T-helper 1 cell treated with Interleukin-12 subunit alpha and Interleukin-12 subunit beta and Interleukin-4 antibody, amounts not matched to agents 30 ng/mL and 1 ng/mL, for 36 hours (primary cell): ENCODE measurements at regions not wholly inside any gene's neighbourhood (a gene's known extent, or its start where the extent isn't known, plus 50 kb on each side); places are given as distances from the start of the nearest gene placed in this dataset.
"Not testable (repeated sequence)": the region's sequence is repeated elsewhere in the genome, so short reads cannot be mapped to it uniquely, and the experiment has no call there.

ENCODE experiments used
- intact Hi-C: fragments of 100-400 bp; cut with micrococcal nuclease; formaldehyde crosslinking; loops from one replicate; pipeline ENCODE4 v1.15.1; 2024

GRCh38 chr19:28691683-28692082 lies 521.3 kb downstream of the UQCRFS1 start:
- intact Hi-C loops = no loop called here

DNA sequence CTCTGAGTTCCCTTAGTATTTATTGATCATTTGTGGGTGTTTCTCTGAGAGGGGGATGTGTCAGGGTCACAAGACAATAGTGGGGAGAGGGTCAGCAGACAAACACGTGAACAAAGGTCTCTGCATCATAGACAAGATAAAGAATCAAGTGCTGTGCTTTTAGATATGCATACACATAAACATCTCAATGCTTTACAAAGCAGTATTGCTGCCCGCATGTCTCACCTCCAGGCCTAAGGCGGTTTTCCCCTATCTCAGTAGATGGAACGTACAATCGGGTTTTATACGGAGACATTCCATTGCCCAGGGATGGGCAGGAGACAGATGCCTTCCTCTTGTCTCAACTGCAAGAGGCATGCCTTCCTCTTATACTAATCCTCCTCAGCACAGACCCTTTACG lies 523.5 kb downstream of the UQCRFS1 start:
- intact Hi-C loops = not testable (repeated sequence)

GRCh38 chr19:28687296-28687695 lies 525.7 kb downstream of the UQCRFS1 start:
- intact Hi-C loops = no loop called here

GRCh38 chr19:28686756-28687155 lies 526.2 kb downstream of the UQCRFS1 start:
- intact Hi-C loops = no loop called here

GRCh38 chr19:28685802-28686201 lies 527.1 kb downstream of the UQCRFS1 start:
- intact Hi-C loops = no loop called here

DNA sequence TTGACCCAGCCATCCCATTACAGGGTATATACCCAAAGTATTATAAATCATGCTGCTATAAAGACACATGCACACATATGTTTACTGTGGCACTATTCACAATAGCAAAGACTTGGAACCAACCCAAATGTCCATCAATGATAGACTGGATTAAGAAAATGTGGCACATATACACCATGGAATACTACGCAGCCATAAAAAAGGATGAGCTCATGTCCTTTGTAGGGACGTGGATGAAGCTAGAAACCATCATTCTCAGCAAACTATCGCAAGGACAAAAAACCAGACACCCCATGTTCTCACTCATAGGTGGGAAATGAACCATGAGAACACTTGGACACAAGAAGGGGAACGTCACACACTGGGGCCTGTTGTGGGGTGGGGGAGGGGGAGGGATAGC lies 527.9 kb downstream of the UQCRFS1 start:
- intact Hi-C loops = not testable (repeated sequence)

DNA sequence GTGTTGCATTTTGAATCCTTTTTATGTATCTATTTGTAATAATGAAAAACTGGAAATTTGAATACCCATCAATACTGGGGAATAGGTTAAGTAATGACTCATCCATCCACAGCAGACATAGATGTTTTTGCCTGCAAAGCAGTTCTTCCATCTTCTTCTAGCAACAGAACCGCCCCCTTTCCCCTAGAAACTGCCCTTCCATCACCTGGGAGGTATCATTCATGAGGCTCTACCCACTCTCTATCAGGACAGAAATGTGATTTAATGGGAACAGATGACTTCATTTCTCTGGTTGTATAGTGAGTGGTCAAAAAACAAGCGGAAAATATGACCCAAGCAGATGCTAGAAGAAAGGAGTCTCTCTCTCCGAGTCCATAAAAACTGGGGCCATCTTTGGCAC lies 532.8 kb downstream of the UQCRFS1 start:
- intact Hi-C loops = no loop called here

- intact Hi-C loops = no loop called here
Measured at GRCh38 chr19:28670836-28671235, 542.1 kb downstream of the UQCRFS1 start.

DNA sequence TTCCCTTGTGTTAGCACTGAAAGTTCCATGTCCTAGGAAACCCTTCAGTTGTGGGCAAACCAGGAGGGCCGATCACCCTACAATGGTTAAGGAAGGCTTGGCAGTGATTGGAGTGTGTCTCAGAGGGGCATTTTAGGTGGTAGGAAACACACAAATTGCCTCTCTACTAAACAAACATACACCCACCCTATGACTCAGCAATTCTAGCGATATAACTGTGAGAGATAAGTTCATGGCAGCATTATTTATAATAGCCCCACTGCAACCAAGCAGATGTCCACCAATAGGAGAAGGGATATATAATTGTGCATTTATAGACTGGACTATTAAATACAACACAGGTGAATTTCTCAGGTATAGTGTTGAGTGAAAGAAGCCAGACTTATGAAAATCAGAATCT lies 543.1 kb downstream of the UQCRFS1 start:
- intact Hi-C loops = no loop called here

DNA sequence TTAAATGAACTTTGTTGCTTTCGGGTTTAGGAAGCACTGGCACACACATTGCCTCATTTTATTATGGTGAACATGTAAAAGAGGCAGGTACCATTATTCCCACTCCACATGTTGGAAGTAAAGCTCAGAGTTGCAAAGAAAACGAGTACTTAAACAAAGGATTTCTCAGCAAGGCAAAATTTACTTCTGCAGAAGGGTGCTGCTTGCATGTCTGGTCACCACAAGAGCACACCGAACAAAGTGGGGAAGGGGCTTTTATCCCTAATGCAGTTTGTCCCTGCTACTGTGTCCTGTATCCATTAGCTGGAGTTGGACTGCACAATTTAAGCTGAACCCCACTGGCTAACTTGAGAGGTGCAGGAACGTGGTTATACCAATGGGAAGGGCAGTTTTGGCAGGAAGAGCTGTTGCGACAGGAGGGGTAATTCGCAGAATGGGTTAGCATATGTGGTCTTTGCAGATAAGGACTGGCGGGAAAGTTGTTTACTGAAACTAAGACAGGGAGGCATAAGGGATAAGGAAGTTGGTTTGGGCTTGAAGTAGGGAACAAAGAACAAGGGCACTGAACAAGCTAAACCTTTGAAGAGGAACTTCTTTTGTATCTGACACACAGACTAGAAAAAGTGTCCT lies 545.5 kb downstream of the UQCRFS1 start:
- intact Hi-C loops = no loop called here

- intact Hi-C loops = no loop called here
Measured at GRCh38 chr19:28665748-28666147, 547.2 kb downstream of the UQCRFS1 start.

- intact Hi-C loops = no loop called here
Measured at GRCh38 chr19:28656644-28657043, 556.3 kb downstream of the UQCRFS1 start.

GRCh38 chr19:28655054-28655453 lies 557.9 kb downstream of the UQCRFS1 start:
- intact Hi-C loops = no loop called here

GRCh38 chr19:28652765-28653164 lies 560.2 kb downstream of the UQCRFS1 start:
- intact Hi-C loops = no loop called here

DNA sequence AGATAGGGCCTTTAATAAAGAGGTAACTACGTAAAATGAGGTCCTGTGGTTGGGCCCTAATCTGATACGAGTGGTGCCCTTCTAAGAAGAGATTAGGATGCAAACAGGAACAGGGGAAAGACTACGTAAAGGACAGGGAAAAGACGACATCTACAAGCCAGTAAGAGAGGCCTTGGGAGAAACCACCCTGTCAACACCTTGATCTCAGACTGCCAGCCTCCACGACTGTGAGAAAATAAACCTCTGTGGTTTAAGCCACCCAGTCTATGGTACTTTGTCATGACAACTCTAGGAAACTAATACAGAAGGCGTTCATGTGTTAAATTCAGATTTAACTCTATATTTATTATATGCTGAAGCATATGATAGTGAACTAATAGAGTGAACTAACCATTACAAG lies 566.3 kb downstream of the UQCRFS1 start:
- intact Hi-C loops = no loop called here

GRCh38 chr19:28644169-28644775 lies 568.7 kb downstream of the UQCRFS1 start:
- intact Hi-C loops = no loop called here

GRCh38 chr19:28642787-28643683 lies 569.9 kb downstream of the UQCRFS1 start:
- intact Hi-C loops = no loop called here

- intact Hi-C loops = no loop called here
Measured at GRCh38 chr19:28641395-28641794, 571.6 kb downstream of the UQCRFS1 start.

GRCh38 chr19:28640506-28640905 lies 572.4 kb downstream of the UQCRFS1 start:
- intact Hi-C loops = no loop called here

DNA sequence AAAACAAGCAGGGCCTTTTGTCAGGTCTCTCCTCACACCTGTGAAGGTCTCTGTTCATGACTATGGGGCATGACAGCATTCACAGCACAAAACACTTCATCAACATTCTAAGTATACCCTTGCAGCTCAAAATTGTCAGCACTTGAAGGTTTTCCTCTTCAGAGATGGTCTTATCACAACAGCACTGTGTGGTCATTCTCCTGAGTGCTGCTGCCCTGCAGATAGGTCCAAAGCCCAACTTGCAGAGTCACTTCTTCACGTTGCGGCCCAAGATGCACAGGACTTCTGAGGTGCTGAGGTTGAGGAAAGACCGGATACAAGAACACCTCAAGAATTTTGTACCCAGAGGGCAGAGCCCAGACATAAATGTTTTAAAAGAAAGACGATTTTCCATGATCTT lies 574.5 kb downstream of the UQCRFS1 start:
- intact Hi-C loops = no loop called here

DNA sequence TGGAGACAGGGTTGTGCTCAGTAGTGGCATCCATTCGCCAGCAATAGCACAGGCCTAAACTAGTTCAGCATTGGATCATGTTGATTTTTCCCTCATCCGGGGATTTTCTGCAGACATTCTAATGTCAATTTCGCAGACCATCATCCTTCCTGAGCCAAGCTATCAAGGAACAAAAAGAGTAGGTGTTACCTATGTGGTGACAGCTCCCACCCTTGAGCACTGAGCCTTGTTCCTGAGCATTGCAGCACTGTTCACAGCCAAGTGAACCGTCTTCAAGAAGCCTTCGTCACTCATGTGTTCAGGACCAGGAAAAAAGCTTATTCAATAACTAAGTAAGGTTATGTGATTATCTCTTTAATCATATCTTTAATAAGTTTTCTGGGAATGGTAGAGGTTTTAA lies 576.2 kb downstream of the UQCRFS1 start:
- intact Hi-C loops = no loop called here

- intact Hi-C loops = no loop called here
Measured at GRCh38 chr19:28636016-28636629, 576.8 kb downstream of the UQCRFS1 start.
